Hippocampal formation (tissue), 2 donors: ENCODE measurements at regions not wholly inside any gene's neighbourhood (a gene's known extent, or its start where the extent isn't known, plus 50 kb on each side); places are given as distances from the start of the nearest gene placed in this dataset.

Source experiments
- DNase-seq, 2 donors: peaks; one replicate each; lab custom pipeline; 2025; lab: John Stamatoyannopoulos, UW

DNA sequence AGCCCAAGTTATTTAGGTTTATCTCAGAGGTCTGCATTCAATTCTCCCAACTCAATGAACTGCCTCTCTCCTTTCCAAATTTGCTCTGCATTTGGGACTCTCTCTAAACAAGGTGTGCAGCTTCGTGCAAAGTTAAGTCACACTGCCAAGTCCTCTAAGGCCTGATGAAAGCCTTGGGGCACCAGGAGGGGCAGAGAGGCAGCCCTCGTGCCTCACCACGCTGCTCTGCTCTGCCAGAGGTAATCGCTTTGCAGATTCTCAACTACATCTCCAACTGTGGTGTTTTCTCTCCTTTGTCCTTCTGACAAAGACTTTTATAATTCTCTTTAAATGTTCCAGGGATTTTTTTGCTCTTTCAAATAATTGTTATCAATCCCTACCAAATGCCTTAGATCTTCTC is 283.0 kb downstream of the MEIS1 start:
- no peak for DNase-seq

DNA sequence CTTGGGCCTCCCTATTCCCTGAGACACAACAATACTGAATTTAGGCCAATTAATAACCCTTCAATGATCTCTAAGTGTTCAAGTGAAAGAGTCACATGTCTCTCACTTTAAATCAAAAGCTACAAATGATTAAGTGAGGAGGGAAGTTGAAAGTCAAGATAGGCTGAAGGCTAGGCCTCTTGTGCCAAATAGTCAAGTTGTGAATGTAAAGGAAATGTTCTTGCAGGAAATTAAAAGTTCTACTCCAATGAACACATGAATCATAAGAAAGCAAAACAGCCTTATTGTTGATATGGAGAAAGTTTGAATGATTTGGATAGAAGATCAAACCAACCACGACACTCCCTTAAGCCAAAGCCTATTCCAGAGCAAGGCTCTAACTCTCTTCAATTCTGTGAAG is 286.9 kb downstream of the MEIS1 start:
- DNase-seq: no peak

DNA sequence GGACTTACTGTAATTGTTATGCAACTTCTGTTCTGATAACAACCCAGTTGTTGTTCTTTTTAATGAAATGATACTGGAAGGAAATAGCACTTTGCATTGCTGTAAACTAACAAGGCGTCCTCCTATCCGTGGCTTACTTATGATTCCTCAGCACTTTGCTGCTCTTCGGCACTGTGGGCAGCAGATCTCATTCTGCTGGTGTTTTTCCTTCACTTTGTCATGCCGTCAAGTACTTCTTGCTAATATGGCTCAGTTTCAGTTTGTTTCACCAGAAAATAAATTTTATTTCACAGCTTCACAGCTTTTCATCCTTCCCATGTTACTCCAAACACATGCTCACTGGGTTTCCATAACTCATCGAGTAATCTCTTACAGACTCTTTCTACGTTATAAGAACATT is 289.3 kb downstream of the MEIS1 start:
- no peak for DNase-seq

DNA sequence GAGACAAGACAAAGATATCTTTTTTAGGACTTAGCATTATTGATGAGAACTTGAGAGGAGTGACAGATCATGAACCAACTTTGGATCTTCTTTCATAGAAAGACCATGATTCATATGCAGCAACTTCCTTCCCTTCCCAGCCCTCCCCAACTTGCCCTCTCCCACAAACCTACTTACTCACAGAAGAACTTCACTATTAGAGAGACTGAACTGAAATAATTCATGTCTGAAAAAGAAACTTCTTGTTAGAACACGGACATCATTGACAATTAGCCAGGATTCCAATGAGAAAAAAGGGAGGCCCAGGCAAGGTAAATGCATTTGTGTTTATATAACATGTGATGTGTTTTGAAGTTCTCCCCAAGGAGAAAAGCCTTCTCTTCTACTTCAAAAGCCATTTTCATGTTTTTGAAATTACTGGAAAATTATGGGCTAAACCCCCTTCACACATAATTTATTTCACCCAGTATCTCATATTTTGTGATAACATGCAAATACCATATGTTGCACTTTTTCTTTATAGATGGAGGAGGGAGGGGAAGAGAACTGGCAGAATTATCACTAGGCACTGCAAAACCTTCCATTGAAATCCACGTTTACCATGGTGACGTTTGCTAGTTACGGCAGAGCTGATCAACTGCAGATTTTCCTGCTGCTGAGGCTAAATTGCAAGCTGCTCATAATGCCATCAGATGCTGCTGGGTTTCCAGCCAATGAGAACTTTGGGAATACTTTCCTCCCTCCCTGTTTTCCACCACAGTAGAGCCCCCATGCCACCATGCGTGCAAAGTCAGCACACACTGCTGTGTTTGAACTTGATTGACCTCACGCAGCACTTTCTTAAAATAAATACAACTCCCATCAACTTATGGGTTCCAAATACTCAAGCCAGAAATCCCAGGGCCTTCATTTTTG is 294.7 kb downstream of the MEIS1 start:
- no peak for DNase-seq

DNA sequence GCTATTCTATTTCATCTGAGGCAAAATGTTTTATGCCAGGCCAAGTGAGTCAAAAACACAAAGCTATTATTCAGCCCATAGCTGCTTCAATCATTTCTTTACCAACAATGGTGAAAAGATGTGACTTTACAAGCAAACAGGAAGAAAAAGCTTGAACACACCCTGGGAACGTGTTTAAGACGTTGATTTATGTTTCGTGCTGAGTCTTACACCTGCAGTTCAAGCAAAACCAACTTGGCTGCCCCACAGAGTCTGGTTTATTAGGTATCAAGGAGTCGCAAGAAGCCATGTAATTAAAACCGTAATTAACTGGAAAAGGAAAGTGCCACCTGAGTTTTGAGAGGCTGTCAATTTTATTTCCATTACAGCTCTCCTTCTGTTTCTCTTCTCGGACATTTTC is 295.5 kb downstream of the MEIS1 start:
- DNase-seq: no peak

DNA sequence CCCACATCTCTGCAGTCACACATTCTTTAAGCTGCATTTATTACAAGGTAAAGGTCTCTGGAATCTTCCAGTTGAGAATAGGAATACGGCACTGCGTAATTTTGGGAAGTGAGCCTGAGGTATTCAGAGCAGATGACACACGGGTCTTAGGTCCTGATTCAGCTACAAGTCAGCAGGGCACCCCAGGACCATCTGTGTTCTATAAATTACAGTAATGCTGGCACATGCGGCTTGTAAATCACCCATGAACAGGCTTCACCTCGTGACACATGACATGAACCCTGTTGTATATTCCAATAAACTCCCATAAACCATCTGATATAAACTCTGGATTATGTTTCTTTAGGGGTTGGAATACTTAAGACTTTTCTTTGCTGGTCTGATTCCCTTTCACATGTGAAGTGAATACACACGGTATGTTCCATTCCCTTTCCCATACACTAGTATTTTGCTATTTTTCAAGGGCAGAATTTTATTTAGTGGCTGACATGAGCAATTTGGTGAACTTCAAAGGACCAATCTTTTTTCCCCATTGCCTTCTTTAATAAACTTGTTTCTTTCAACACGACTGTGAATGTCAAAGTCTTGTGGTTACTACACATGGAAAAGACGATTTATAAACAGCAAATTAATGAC is 298.6 kb downstream of the MEIS1 start:
- no peak for DNase-seq

DNA sequence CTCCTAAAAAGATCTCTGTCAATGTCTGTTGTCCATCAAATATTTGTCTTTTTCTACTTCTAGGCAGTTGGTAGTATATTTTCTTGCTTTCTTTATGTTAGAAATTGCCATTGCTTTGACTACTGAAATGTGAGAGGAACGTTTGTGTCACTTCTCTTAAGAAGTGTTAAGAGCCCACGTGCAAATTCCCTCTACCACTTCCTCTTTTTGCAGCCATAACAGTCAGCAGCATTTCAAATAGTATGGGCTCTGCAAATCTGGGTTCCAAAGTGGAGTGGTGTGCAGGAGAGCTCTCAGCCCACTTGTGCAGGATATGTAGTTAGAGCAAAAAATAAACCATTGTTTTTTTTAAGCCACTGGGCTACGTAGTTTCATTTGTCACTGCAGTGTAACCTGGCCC is 314.0 kb downstream of the MEIS1 start:
- no peak for DNase-seq

DNA sequence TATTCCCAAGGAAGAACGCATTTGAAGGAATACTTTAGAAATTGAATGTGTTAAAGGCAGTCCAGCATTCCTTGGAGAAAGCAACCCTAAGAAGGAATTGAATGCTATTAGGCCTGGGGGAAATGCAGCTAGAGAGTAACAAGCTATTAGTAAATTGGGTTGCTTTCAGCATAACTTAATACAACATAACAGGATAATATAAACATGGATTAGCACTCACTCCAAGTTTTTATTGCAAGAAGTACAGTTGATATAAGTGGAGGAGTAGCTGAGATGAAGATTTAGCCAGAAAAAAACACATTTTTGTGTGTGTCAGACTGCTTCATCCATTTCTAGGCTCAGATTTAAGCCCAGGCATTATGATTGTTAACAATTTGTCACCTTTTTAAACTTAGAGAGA is 314.6 kb downstream of the MEIS1 start:
- no peak for DNase-seq

DNA sequence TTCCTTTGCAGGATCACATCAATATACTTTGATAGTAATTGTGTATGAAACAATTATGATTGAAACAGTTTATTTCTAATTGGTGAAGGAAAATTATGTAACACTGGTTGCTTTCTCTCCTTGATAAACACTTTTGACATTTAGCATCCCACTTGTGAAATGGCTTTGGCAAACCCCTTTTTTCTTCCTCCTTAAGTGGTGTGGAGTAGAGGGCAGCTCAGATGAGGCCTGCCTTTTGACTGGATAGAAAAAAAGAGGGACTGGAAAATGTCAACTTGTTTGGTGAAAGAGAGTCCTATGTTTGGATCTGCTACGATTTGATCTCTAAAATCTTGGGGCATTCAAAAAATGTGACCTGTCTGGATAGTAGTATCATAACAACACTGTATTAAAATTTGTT is 318.3 kb downstream of the MEIS1 start:
- no peak for DNase-seq

DNA sequence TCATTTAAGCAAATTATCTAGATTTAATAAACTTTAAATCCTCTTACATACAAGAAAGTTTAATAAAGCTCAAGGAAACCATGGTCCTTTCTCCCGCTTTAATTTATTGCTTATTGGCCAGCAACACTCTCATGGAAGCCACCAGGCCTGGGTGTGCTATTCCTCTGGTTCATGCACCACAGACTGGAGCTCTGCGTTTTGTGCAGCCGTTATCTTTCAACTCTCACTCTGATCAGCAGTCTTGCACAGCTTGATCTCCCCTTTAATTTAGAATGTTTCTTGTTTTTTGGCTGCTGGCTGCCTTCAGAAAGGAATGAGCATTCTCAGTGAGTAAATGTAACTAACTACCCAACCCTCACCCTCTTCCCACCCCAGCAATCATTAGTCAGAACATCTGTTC is 318.7 kb downstream of the MEIS1 start:
- no peak for DNase-seq

DNA sequence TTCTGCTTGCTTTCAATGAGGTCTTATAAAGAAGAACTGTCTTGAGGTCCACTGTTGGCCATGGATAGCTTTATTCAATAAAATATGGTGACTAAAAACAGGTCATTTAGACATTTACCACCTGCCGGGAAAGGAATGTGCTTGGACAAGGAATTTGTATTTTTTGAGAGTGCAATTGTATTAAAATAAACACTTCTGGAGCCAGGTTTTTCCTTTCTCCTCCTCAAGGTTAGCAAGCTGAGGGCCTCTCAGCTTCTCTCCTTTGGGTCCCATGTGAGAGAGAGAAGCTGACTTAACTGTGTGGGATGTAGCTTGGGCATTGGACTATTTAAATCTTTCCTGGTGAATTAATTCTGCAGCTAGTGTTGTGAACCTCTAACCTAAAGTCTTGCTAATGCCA is 321.0 kb downstream of the MEIS1 start:
- DNase-seq: no peak

DNA sequence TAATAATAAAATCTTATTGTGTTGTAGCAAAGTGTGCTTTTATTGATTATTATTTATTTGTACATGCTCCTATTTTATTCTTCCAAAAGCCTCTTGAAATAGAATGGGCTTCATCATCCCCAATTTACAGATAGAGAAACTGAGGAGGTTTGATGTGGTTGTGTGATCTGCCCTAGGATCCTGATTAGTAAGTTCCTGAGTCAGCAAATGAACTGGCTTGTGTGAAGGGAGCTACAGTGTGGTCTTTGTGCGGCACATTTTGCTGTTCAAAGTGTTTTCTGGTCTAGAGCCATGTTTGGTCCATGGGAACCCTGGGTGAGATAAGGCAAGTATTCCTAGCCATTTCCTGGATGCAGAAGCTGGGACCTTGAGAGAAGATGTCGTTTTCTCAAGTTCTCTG is 326.9 kb downstream of the MEIS1 start:
- no peak for DNase-seq

DNA sequence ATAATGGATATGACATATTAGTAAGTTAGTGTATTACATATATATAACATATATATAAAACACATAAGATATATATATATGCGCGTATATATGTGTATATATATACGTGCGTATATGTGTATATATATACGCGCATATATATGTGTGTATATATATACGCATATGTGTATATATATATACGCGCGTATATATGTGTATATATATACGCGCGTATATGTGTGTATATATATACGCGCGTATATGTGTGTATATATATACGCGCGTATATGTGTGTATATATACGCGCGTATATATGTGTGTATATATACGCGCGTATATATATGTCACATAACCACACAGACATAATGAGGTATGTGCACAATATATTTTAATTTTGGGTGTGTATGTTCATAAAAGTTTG is 327.8 kb downstream of the MEIS1 start:
- no peak for DNase-seq

DNA sequence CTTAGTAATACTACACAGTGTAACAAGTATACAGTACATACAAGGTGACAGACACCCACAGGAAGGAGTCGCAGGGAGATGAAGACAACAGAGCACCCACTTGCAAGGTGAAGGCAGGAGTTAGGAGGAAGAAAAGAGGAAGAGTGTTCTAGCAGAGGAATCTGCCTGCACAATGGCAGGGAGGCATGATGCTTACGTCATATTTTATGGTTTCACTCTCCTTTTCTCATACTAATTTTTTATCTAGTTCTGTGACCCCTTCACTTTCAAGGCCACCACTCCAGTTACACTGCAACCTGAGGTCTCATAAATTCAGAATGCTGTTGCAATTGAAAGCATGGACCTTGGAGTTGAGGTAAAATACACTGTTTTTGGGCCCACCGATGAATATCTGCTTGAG is 331.7 kb downstream of the MEIS1 start:
- DNase-seq: no peak

DNA sequence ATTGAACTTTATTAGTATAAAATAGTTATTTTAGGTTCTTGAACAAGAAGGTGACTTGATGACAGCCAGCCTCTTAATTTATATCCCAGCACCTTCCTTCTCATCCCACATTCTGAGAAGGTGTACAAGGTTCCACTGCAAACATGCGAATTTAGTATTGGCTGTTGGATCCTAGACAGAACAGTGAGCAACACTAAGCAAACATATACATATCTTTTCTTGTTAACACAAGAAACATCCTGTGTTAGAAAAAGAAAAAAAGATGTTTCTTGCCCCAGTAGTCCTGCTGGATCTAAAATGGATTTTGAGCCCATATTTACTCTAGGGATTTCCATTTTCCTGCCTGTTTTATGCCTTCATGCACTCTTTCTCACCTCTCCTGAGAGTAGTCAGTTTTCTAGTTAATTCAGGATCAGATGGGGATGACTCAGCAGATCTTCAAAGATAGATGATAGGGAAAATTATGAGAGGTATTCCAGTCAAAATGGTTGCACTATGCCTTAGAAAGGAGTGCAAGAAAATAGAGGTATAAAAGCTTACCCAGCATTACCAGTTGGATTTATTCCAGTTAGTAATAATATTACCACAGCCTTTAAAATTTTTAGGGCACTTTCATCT is 336.5 kb downstream of the MEIS1 start:
- DNase-seq: no peak

DNA sequence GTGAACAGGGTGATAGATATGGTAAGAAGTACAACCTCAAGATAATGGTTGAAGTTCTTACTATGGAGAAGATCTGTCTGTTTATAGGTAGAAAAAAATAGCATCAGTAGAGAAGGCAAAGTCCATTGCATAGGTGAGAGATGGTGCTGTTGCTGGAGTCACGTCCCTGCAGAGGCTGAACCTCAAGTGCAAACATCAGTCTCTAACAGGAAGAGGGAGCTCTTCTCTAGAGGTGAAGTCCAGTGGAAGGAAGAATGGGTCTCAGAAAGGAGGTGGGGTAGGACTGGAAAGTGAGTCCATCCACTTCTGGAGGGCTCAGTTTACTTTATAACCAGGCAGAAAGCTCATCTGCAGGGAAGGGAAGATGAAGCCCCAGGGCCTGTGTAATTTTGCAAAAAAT is 337.7 kb downstream of the MEIS1 start:
- no peak for DNase-seq

DNA sequence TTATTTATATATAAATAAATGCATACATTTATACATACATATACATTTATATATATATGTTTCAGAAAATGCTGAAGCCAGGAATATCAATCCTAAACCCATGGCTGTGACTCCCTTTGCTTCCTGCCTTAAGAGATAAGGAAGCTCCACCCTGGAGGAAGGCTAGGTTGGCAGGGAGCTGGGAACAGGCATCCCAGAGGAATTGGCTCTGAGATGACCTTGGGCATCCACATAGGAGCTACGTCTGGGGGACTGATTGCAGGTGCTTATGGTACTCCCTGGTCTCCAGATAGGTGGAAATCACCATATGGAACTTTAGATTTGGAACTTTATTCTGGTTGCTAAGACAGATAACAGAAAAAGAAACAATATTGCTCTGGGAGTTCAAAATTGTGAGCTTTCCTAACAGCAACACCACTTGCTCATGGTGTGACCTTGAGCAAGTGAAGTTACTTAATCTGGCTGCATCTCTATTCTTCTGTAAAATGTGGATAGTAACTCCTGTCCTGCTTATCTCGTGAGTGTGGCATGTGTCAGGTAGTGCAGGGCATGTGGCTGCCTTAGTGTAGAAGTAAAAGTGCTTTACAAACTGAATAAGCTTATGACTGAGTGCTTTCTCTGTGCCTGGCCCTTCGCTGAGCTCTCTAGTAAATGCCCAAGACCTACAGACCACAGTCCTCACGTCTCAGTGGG is 341.0 kb downstream of the MEIS1 start:
- DNase-seq: no peak

DNA sequence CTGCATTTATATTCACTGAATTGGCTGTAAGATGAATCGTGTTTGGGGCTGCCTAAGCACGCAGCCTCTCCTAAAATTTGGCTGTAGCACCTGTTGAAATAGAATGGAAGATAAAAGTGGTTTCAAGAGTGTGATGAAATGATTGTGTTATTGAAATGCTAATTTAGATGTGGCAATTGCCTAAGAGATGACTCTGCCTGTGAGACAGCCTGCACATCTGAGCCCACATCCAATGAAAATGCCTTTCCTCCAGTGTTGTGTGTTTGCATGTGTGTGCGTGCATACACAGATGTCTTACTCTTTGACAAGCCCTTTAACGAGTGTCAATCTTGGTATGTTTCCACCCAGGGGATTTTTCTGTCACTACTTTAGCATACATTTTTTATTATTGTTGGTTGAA is 346.9 kb downstream of the MEIS1 start:
- DNase-seq: no peak

DNA sequence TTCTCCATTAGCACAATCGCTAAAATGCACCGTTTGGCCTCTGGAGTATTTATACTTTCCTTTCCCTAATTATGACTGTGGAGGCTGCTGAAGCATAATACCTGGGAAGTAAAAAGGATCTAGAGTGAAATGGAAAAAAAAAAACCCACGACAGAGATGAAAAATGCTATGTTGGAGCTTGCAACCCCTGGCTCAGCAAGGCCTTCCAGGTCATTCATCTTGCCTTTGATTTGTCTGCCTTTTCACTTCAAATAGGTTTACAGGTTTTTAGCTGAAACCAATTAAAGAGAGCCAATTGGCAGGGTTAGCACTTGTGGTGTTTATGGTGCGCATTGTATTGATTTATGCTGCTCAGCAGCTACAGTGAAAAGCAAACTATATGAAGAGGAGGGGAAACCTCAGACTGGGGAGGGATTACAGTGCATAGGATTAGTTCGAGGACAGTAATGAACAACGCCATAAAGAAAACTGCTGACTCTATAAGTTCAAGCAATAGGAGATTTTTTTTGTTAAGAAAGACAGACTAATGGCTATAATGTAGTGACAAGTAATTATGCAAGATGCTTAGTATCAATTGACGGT is 347.9 kb downstream of the MEIS1 start:
- DNase-seq: no peak

DNA sequence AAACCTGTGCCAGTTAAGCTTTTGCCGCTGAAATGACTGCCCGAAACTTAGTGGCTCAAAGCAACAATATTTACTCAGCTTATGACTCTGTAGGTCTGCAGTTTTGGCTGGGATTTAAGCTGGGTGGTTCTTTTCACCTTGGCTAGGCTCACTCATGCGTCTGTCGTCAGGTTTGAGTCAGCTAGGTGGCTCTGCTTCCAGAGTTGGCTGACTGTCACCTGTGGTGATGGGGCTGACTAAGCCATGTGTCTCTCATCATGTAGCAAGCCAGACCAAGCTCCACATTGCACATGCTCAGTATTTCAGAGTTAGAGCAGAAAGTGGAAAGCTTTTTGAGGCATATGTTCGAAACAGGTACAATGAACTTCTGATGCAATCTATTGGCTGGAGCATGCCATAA is 354.8 kb downstream of the MEIS1 start:
- no peak for DNase-seq

DNA sequence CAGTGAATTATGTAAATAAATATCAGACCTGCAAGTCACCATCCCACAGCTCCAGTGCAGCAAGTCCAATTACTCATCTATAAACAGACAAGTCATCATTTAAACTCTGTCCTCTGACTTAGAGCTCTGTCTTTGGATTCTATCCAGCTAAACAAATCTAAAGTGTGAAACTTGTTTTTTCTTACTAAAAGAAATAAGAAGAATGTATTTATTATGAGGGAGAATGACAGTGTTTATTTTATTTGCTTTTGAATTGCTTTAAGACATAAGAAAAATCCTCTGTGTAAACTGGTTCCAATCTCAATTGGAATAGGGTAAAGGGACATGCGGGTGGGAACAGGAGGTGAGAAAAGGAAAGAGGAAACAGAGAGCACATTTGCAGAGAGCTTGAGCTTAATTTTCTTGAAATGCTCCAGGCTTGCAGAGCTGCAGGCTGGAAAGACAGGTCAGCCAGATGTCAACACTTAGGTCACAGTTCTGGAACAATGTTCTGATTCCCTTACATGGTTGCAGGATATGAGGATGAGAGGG is 355.8 kb downstream of the MEIS1 start:
- DNase-seq: no peak

DNA sequence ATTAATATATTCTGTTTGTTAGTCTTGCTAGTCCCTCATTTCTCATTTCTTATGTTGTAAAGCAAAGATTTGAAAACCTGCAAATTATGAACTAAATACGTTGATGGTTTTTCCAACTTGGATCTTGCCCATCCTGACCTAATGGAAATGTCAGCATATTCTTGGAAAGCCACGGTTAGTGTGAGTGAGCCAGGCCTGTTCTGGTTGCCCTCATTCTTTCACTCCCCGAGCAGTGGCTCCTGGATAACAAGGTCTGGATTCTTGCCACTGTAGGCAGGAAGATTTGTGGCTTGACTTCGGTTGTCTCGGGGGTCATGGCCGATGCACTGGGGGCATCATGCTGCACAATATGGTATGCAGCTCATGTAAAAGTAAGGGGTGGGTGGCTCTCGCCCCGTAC is 359.1 kb downstream of the MEIS1 start:
- no peak for DNase-seq
